K562 (cell line): ENCODE measurements at regions not wholly inside any gene's neighbourhood (a gene's known extent, or its start where the extent isn't known, plus 50 kb on each side); places are given as distances from the start of the nearest gene placed in this dataset.

Experiments used
- ATAC-seq: fragments of 200-7000 bp; cut with Tn5 transposase; 3 replicates; pipeline ENCODE4 v1.9.1; 2020; ENCODE audit warnings: moderate library complexity
- BruUV-seq: library from RNA; stranded (reverse); fragments of 400-500 nt; replicated peaks from 2 replicates; lab custom pipeline; 2021; lab: Mats Ljungman, UMichigan
- CTCF ChIA-PET: fragments of 300-600 bp; formaldehyde crosslinking; extraction: SDS; loops from one replicate; lab custom pipeline; 2021; ENCODE audit warnings: low intra/inter-chr PET ratio; lab: Yijun Ruan, JAX
- POLR2A ChIA-PET: fragments of 300-600, 350-650 bp; sonication (Branson Sonifier 250); formaldehyde crosslinking; extraction: SDS; loops from one replicate; lab custom pipeline; 2021; ENCODE audit warnings: antibody characterized with exemption, inconsistent platforms; lab: Yijun Ruan, JAX
- DNase-seq, 4 experiments: peaks; one replicate each; pipeline versions ENCODE4 v3.0.0 to v3.0.0-alpha.2; 2011 to 2018; ENCODE audit warnings: low spot score in 3 of 4, mixed read lengths in 3 of 4; ENCODE audit errors: extremely low read depth in 1 of 4
- FAIRE-seq: peaks from 2 replicates; lab custom pipeline; 2011; peaks lifted over from hg19 to GRCh38; lab: Jason Lieb, UNC
- H2AFZ ChIP-seq: 2 replicates; pipeline ENCODE4 v1.6.0; 2011; ENCODE audit warnings: low read depth, low read length, control low read depth, inconsistent platforms
- H3K27ac ChIP-seq: fragments of 200-600 bp; 3 replicates; pipeline ENCODE4 v1.8.0; 2011; ENCODE audit warnings: low read depth, mild to moderate bottlenecking, control low read depth, inconsistent platforms, low read length, moderate library complexity, mixed read lengths; ENCODE audit errors: extremely low read depth
- H3K27me3 ChIP-seq, 2 experiments: fragments of 300-600 bp in 1 of 2; 2 replicates in 1 of 2; 3 replicates in 1 of 2; pipeline versions ENCODE4 v1.6.0 to v1.8.0; 2011; ENCODE audit warnings: inconsistent platforms in 2 of 2, low read length in 2 of 2, mild to moderate bottlenecking in 1 of 2, mixed read lengths in 1 of 2, moderate library complexity in 1 of 2; ENCODE audit not compliant: control insufficient read depth in 2 of 2, insufficient read depth in 2 of 2
- H3K36me3 ChIP-seq: fragments of 300-600 bp; 3 replicates; pipeline ENCODE4 v1.8.0; 2011; ENCODE audit warnings: mild to moderate bottlenecking, low read length, inconsistent platforms; ENCODE audit not compliant: control insufficient read depth, insufficient read depth
- H3K4me1 ChIP-seq, 2 experiments: fragments of 200-600 bp in 1 of 2; replicated peaks in 1 of 2; 2 replicates in 1 of 2; 3 replicates in 1 of 2; pipeline versions ENCODE4 v1.5.1 to v1.8.0; 2011; ENCODE audit warnings: inconsistent platforms in 2 of 2, low read length in 2 of 2, mild to moderate bottlenecking in 1 of 2, mixed read lengths in 1 of 2, moderate library complexity in 1 of 2; ENCODE audit not compliant: control insufficient read depth in 2 of 2, insufficient read depth in 2 of 2
- H3K4me2 ChIP-seq: 2 replicates; pipeline ENCODE4 v1.6.1; 2011; ENCODE audit warnings: low read length, control low read depth, inconsistent platforms, mixed read lengths; ENCODE audit not compliant: insufficient read depth
- H3K4me3 ChIP-seq: fragments of 200-600 bp; sonication (generic), shearing (Covaris generic); 2 replicates; pipeline ENCODE4 v1.5.1; 2016; ENCODE audit warnings: control low read depth, inconsistent platforms
- H3K79me2 ChIP-seq: fragments of 200-600 bp; 3 replicates; pipeline ENCODE4 v1.8.0; 2011; ENCODE audit warnings: low read length, inconsistent platforms; ENCODE audit not compliant: control insufficient read depth, insufficient read depth
- H3K9ac ChIP-seq, 2 experiments: 2 replicates each; pipeline versions ENCODE4 v1.6.0 to v1.6.1; 2011; ENCODE audit warnings: low read depth in 2 of 2, low read length in 2 of 2, control low read depth in 1 of 2, inconsistent platforms in 1 of 2, mild to moderate bottlenecking in 1 of 2, mixed read lengths in 1 of 2; ENCODE audit not compliant: insufficient read depth in 1 of 2
- H3K9me1 ChIP-seq: one replicate; pipeline ENCODE4 v1.6.0; 2011; ENCODE audit warnings: inconsistent platforms, mild to moderate bottlenecking, low read length, moderate library complexity; ENCODE audit not compliant: control insufficient read depth, insufficient read depth
- H3K9me3 ChIP-seq: replicated peaks from 2 replicates; pipeline ENCODE4 v1.5.1; 2011; ENCODE audit warnings: low read depth, low read length, inconsistent platforms; ENCODE audit not compliant: control insufficient read depth, insufficient read depth
- H4K20me1 ChIP-seq: replicated peaks from 2 replicates; pipeline ENCODE4 v1.6.1; 2011; ENCODE audit warnings: low read length, inconsistent platforms, mixed read lengths; ENCODE audit not compliant: control insufficient read depth, insufficient read depth
- GATA2 ChIP-seq: sonication (generic); formaldehyde crosslinking; IDR thresholded peaks from 2 replicates; pipeline ENCODE4 v1.4.0; 2020; ENCODE audit warnings: mild to moderate bottlenecking, missing genetic modification reagents
- HMGN3 ChIP-seq: IDR thresholded peaks from 2 replicates; pipeline ENCODE4 v1.6.1; 2011; ENCODE audit warnings: borderline replicate concordance, low read depth, mild to moderate bottlenecking, mixed read lengths, low read length; ENCODE audit not compliant: insufficient read length; ENCODE audit errors: extremely low read depth
- POLR2G ChIP-seq: fragments of 200-400 bp; formaldehyde crosslinking; IDR thresholded peaks from 2 replicates; pipeline ENCODE4 v1.6.1; 2017; ENCODE audit warnings: low read depth, mild to moderate bottlenecking, antibody characterized with exemption, low read length, moderate library complexity
- PTTG1 ChIP-seq: fragments of 450-650 bp; IDR thresholded peaks from 2 replicates; pipeline ENCODE4 v1.6.1; 2016; ENCODE audit warnings: low read depth, mild to moderate bottlenecking, missing genetic modification characterization, missing compliant biosample characterization
- RUNX1 ChIP-seq: sonication (generic); IDR thresholded peaks from 2 replicates; pipeline ENCODE4 v1.6.1; 2016; ENCODE audit warnings: antibody characterized with exemption, low read depth
- WHSC1 ChIP-seq: IDR thresholded peaks from one replicate; pipeline ENCODE4 v1.6.1; 2012; ENCODE audit warnings: low read length, control low read depth, inconsistent platforms
- ZNF644 ChIP-seq: fragments of 200-800 bp; sonication (Bioruptor generic); IDR thresholded peaks from 2 replicates; pipeline ENCODE4 v1.6.1; 2016; ENCODE audit warnings: low read depth, missing genetic modification characterization, missing compliant biosample characterization
- WGBS: fragments of 100-300 bp; shearing (Covaris generic); methylation state at CpG from one replicate; pipeline ENCODE4 v1.1.6; 2016; ENCODE audit warnings: low coverage, mixed read lengths; ENCODE audit not compliant: insufficient coverage; ENCODE audit errors: missing lambda C conversion rate; 5-methylcytosine and 5-hydroxymethylcytosine counted together
- in situ Hi-C: fragments of 300-500 bp; cut with MboI; formaldehyde crosslinking; loops from 4 replicates; pipeline ENCODE4 v1.15.0; 2018; ENCODE audit warnings: inconsistent platforms, mixed read lengths
- intact Hi-C: fragments of 100-400 bp; cut with micrococcal nuclease; formaldehyde crosslinking; loops from 2 replicates; pipeline ENCODE4 v1.14.2; 2022
- TF ChIP-seq, protein P1 (sequence below): fragments of 450-650 bp; IDR thresholded peaks from 2 replicates; pipeline ENCODE4 v1.6.1; 2017; ENCODE audit warnings: antibody characterized with exemption
- TF ChIP-seq, protein P2 (sequence below): IDR thresholded peaks from 2 replicates; pipeline ENCODE4 v1.6.1; 2016; ENCODE audit warnings: missing genetic modification characterization, missing compliant biosample characterization
- TF ChIP-seq, protein P3 (sequence below): sonication (generic); formaldehyde crosslinking; IDR thresholded peaks from 2 replicates; pipeline ENCODE4 v1.8.1; 2023; ENCODE audit warnings: missing genetic modification reagents, mild to moderate bottlenecking, borderline replicate concordance
- TF ChIP-seq, protein P4 (sequence below): fragments of 450-650 bp; IDR thresholded peaks from 2 replicates; pipeline ENCODE4 v1.6.1; 2016; ENCODE audit warnings: missing biosample characterization, missing genetic modification characterization

DNA sequence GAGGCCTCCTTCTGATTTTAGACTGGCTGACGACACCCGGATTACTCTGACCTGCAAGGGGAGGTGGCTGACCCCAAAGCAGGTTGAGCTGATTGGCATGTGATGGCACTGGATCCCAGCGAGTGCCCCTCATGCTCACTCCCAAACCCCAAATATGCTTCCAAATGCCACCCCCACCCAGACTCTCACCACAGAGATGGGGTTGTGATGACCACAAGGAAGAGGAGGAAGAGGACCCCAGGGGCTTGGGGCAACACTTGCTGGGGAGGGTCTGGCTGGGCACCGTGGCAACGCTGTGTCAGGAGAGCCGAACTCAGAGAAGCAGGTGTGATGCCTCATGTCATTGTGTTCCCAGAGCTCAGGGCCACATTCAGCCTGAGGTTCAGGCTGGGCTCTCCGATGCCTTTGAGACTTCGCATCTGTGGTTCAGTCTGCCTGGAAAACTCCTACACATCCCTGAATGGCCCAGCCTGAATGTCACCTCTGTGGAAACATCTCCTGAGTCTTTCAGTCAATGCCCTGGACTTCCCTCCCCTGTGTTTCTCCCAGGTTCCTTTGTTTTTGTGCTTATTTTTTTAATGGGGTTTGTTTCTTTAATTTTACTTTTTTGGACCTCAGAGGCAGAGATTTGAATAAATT is 169.1 kb upstream of the PMEPA1 start (continued):
- TF ChIP-seq WHSC1 = no peak
- TF ChIP-seq GATA2 (CRISPR knock-in tag) = no peak
- TF ChIP-seq HMGN3 = no peak

DNA sequence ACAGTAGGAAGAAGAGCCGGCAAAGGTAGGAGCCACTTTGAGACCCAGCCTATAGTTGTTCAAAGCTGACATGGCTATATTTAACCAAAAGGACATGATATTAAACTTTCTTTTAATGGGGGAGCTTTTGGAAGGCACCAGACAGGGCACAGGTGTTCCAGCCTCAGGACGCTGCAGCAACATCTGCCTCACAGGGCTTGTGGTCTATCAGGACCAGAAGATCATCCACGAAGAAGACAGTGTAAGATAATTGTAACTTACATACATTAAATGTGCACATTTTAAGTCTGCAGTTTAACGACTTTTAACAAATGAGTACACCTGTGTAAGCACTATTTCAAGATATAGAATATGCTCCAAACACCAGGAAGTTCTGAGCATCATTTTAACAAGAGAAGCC is 168.2 kb upstream of the PMEPA1 start:
- Histone ChIP-seq H3K27me3 (peaks cover 15 to 34% of the 10 kb centered on the region in 2 experiments; a peak in 4 of 5 replicates), H3K79me2 (no peaks in the 10 kb centered on the region), H3K9ac (no peak overlapping the region), H2AFZ (no peak overlapping the region), H3K9me1 (no peaks in the 10 kb centered on the region), H3K4me2 (no peak overlapping the region), H3K4me3 (no peak overlapping the region), H3K27ac (no peak overlapping the region), H3K36me3 (no peaks in the 10 kb centered on the region), H3K9me3 (no peaks in the 10 kb centered on the region), H3K4me1 (no peaks in the 10 kb centered on the region), H4K20me1 (peaks cover 4% of the 10 kb centered on the region; the same call in 1 of the 2 replicates)
- ChIA-PET POLR2A (no interaction called here), CTCF (no interaction called here)
- WGBS = 0% methylated on average over 4 of the region's 4 CpGs
- intact Hi-C loops (no loop called here), in situ Hi-C loops (no loop called here)
- no peak for DNase-seq
- FAIRE-seq = no peak
- no peak for ATAC-seq
- no TSS peak for BruUV-seq
- TF ChIP-seq, protein P1, sequence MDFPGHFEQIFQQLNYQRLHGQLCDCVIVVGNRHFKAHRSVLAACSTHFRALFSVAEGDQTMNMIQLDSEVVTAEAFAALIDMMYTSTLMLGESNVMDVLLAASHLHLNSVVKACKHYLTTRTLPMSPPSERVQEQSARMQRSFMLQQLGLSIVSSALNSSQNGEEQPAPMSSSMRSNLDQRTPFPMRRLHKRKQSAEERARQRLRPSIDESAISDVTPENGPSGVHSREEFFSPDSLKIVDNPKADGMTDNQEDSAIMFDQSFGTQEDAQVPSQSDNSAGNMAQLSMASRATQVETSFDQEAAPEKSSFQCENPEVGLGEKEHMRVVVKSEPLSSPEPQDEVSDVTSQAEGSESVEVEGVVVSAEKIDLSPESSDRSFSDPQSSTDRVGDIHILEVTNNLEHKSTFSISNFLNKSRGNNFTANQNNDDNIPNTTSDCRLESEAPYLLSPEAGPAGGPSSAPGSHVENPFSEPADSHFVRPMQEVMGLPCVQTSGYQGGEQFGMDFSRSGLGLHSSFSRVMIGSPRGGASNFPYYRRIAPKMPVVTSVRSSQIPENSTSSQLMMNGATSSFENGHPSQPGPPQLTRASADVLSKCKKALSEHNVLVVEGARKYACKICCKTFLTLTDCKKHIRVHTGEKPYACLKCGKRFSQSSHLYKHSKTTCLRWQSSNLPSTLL = no peak
- TF ChIP-seq, protein P2, sequence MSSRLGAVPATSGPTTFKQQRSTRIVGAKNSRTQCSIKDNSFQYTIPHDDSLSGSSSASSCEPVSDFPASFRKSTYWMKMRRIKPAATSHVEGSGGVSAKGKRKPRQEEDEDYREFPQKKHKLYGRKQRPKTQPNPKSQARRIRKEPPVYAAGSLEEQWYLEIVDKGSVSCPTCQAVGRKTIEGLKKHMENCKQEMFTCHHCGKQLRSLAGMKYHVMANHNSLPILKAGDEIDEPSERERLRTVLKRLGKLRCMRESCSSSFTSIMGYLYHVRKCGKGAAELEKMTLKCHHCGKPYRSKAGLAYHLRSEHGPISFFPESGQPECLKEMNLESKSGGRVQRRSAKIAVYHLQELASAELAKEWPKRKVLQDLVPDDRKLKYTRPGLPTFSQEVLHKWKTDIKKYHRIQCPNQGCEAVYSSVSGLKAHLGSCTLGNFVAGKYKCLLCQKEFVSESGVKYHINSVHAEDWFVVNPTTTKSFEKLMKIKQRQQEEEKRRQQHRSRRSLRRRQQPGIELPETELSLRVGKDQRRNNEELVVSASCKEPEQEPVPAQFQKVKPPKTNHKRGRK (tag) = no peak
- TF ChIP-seq ZNF644 (tag) (no peak), RUNX1 (no peak), PTTG1 (tag) (no peak), POLR2G (no peak)
- TF ChIP-seq, protein P3, sequence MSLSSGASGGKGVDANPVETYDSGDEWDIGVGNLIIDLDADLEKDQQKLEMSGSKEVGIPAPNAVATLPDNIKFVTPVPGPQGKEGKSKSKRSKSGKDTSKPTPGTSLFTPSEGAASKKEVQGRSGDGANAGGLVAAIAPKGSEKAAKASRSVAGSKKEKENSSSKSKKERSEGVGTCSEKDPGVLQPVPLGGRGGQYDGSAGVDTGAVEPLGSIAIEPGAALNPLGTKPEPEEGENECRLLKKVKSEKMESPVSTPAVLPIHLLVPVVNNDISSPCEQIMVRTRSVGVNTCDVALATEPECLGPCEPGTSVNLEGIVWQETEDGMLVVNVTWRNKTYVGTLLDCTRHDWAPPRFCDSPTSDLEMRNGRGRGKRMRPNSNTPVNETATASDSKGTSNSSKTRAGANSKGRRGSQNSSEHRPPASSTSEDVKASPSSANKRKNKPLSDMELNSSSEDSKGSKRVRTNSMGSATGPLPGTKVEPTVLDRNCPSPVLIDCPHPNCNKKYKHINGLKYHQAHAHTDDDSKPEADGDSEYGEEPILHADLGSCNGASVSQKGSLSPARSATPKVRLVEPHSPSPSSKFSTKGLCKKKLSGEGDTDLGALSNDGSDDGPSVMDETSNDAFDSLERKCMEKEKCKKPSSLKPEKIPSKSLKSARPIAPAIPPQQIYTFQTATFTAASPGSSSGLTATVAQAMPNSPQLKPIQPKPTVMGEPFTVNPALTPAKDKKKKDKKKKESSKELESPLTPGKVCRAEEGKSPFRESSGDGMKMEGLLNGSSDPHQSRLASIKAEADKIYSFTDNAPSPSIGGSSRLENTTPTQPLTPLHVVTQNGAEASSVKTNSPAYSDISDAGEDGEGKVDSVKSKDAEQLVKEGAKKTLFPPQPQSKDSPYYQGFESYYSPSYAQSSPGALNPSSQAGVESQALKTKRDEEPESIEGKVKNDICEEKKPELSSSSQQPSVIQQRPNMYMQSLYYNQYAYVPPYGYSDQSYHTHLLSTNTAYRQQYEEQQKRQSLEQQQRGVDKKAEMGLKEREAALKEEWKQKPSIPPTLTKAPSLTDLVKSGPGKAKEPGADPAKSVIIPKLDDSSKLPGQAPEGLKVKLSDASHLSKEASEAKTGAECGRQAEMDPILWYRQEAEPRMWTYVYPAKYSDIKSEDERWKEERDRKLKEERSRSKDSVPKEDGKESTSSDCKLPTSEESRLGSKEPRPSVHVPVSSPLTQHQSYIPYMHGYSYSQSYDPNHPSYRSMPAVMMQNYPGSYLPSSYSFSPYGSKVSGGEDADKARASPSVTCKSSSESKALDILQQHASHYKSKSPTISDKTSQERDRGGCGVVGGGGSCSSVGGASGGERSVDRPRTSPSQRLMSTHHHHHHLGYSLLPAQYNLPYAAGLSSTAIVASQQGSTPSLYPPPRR (CRISPR knock-in tag) = no peak
- TF ChIP-seq, protein P4, sequence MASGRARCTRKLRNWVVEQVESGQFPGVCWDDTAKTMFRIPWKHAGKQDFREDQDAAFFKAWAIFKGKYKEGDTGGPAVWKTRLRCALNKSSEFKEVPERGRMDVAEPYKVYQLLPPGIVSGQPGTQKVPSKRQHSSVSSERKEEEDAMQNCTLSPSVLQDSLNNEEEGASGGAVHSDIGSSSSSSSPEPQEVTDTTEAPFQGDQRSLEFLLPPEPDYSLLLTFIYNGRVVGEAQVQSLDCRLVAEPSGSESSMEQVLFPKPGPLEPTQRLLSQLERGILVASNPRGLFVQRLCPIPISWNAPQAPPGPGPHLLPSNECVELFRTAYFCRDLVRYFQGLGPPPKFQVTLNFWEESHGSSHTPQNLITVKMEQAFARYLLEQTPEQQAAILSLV = no peak
